ENCODE measurements at regions not wholly inside any gene's neighbourhood (a gene's known extent, or its start where the extent isn't known, plus 50 kb on each side); places are given as distances from the start of the nearest gene placed in this dataset.
"Not testable (repeated sequence)": the region's sequence is repeated elsewhere in the genome, so short reads cannot be mapped to it uniquely, and the experiment has no call there.

DNA sequence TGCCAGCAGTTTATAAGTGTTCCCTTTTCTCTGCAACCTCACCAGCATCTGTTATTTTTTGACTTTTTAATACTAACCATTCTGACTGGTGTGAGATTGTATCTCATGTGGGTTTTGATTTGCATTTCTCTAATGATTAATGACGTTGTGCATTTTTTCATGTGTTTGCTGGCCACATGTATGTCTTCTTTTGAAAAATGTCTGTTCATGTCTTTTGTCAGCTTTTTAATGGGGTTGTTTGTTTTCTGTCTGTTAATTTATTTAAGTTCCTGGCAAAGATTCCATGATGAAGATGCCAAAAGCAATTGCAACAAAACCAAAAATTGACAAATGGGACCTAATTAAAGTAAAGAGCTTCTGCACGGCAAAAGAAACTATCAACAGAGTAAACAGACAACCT, 137.2 kb upstream of the JCAD start:
- not testable (repeated sequence) for DNase-seq (ENCODE audit: low spot score)

- DNase-seq (ENCODE audit: low spot score): no peak
These were observed 133.6 kb upstream of the JCAD start for GRCh38 chr10:30192846-30193608.

- peak; percentile 32 for DNase-seq (ENCODE audit: low spot score)
These were observed 131.5 kb upstream of the JCAD start for GRCh38 chr10:30190577-30191552.

DNA sequence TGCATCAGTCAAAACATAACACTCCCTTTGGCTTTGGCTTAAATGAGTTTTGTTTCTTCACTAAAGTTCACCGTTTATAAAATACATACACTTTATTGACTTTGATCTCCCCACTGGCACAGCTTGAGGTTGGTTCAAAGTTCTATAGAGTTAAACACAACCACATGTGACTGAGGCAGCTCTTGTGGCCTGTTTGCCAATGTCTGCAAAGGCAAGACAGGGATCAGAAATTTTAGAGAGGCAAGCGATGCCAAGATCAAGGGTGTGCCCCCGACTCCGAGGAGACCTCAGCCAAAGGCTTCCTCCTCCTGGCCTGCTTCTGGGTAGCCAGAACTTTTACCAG, 129.8 kb upstream of the JCAD start:
- DNase-seq (ENCODE audit: low spot score): no peak

- DNase-seq (ENCODE audit: low spot score): peak; percentile 62
These were observed 129.3 kb upstream of the JCAD start for GRCh38 chr10:30188556-30189237.

- peak; percentile 93 for DNase-seq (ENCODE audit: low spot score)
These were observed 128.7 kb upstream of the JCAD start for GRCh38 chr10:30188101-30188500.

GRCh38 chr10:30187010-30187409, 127.6 kb upstream of the JCAD start:
- no peak for DNase-seq (ENCODE audit: low spot score)

- DNase-seq (ENCODE audit: low spot score): peak; percentile 49
These were observed 127.0 kb upstream of the JCAD start for GRCh38 chr10:30186371-30186875.

- peak; percentile 76 for DNase-seq (ENCODE audit: low spot score)
These were observed 126.5 kb upstream of the JCAD start for GRCh38 chr10:30185916-30186315.

DNA sequence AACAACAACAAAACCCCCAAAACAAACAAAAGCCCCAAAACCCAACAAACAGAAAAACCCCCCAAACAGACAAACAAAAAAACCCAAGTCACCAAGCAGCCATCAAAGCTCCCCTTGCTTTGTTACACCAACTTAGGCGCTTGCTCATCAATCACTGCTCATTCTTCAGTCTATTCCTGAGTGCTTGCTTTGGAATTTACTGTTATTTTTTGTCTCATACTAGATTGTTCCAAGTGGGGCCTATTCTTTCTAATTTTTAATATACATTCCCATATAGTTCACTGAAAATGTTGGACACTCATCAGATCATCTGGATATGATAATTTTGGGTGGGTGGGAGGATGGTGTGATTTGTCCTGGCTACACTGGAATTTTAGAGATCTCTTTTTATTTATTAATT, 126.0 kb upstream of the JCAD start:
- no peak for DNase-seq (ENCODE audit: low spot score)

- DNase-seq (ENCODE audit: low spot score): no peak
These were observed 125.1 kb upstream of the JCAD start for GRCh38 chr10:30184397-30185033.

GRCh38 chr10:30183055-30183402, 123.6 kb upstream of the JCAD start:
- no peak for DNase-seq (ENCODE audit: low spot score)

DNA sequence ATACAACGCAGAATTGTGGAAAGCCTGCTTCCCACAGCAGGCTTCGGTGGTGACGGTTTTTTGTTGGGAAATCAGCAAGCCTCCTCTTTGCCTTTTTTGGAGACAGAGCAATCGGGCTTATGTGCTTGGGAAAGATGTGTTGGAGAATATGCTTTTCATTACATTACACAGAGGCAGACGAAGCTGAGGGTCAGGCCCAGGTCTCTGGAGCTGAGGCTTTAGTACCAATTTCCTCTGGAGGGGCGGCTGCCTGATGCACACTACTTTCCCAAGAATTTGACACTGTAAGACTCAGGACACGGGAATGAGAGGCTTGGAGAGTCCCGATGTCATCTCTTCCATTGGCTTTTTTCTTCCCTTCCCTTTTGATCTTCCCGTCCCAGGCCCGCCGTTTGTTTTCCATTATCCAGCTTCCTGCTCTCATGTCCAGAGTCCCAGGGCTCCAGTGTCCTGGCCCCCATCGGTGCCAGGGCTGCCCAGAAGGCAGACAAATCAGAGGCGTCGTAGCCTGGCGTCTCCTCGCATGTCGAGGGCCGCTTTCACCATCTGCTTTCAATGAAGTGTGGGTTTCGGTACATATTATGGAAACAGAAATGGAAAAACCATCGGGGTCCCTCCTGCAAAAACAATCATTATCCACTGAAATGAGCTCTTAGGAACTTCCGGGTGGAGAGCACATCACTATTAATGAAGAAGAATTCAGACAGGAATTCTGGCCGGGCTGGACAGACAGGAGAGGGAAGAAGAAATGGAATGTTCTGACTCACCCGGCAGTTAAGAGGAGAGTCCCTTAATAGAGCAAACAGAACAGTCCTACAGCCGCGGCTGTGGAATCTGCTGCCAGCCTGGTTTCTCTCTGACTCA, 123.0 kb upstream of the JCAD start:
- peak; percentile 89 for DNase-seq (ENCODE audit: low spot score)

DNA sequence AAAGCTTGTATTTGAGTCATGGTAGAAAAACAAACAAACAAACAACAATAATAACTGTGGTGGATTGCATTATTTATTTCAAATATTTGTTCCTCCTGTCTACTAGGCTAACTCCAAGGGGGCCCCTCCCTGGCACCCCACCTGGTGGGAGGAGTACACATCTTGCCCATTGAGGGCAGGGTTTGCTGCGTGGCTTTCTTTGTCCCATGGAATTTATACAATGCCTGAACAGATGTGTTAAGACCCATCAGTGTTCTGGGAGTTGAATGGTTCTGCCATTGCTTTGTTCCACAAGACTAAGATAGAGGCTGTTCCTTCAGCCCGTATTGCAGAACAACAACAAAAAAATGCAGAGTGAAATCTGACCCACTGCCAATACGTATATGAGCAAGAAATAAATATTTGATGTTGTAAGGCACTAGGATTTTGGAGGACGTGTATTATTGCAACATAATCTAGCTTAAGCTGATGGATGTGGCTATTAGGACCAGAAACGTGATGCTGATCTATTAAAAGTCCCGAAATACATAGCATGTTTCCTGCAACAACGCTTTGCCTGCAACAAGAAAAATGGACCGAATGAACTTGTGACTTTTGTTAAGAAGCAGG, 119.1 kb upstream of the JCAD start:
- DNase-seq (ENCODE audit: low spot score): no peak

- DNase-seq (ENCODE audit: low spot score): no peak
These were observed 117.6 kb upstream of the JCAD start for GRCh38 chr10:30176776-30177533.

GRCh38 chr10:30176182-30176581, 116.8 kb upstream of the JCAD start:
- DNase-seq (ENCODE audit: low spot score): no peak

- no peak for DNase-seq (ENCODE audit: low spot score)
These were observed 113.3 kb upstream of the JCAD start for GRCh38 chr10:30172673-30173072.

- no peak for DNase-seq (ENCODE audit: low spot score)
These were observed 112.7 kb upstream of the JCAD start for GRCh38 chr10:30172091-30172490.

GRCh38 chr10:30171601-30172000, 112.2 kb upstream of the JCAD start:
- no peak for DNase-seq (ENCODE audit: low spot score)

DNA sequence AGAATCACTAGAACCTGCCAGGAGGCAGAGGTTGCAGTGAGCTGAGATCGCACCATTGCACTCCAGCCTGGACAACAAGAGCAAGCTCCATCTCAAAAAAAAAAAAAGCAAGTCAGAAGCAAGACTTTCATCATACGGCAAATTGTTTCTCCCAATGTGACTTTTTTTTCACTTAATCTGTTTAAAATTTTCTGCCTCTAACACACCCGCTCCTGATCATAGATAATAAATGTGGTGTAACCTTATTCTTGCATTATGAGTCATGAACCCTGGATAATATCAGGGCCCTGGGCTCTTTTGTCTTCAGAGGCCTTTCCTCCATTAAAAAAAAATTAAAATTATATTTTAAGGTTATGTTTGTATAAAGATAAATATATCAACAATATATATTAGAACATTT, 111.4 kb upstream of the JCAD start:
- DNase-seq (ENCODE audit: low spot score): no peak

Measured in kidney capillary endothelial cell (primary cell).